ENCODE measurements at regions not wholly inside any gene's neighbourhood (a gene's known extent, or its start where the extent isn't known, plus 50 kb on each side); places are given as distances from the start of the nearest gene placed in this dataset.
"Not testable (repeated sequence)": the region's sequence is repeated elsewhere in the genome, so short reads cannot be mapped to it uniquely, and the experiment has no call there.

GRCh38 chr10:106396192-106396591 is 768.3 kb downstream of the SORCS1 start:
- intact Hi-C loops (cut with DNase I), result no loop called here
- DNase-seq (ENCODE audit: low spot score), result no peak

- intact Hi-C loops (cut with DNase I), result no loop called here
- DNase-seq (ENCODE audit: low spot score), result no peak
These were observed 769.3 kb downstream of the SORCS1 start for GRCh38 chr10:106395041-106395749.

- intact Hi-C loops (cut with DNase I), result no loop called here
- no peak for DNase-seq (ENCODE audit: low spot score)
These were observed 771.7 kb downstream of the SORCS1 start for GRCh38 chr10:106392778-106393177.

GRCh38 chr10:106387063-106387462 is 777.4 kb downstream of the SORCS1 start:
- no peak for DNase-seq (ENCODE audit: low spot score)
- intact Hi-C loops (cut with DNase I), result no loop called here

- intact Hi-C loops (cut with DNase I), result no loop called here
- no peak for DNase-seq (ENCODE audit: low spot score)
These were observed 780.0 kb downstream of the SORCS1 start for GRCh38 chr10:106384496-106384895.

GRCh38 chr10:106380706-106381105 is 783.8 kb downstream of the SORCS1 start:
- intact Hi-C loops (cut with DNase I), result no loop called here
- DNase-seq (ENCODE audit: low spot score), result no peak

- no peak for DNase-seq (ENCODE audit: low spot score)
- intact Hi-C loops (cut with DNase I), result no loop called here
These were observed 786.3 kb downstream of the SORCS1 start for GRCh38 chr10:106378251-106378650.

GRCh38 chr10:106370751-106371150 is 793.8 kb downstream of the SORCS1 start:
- DNase-seq (ENCODE audit: low spot score), result no peak
- intact Hi-C loops (cut with DNase I), result no loop called here

GRCh38 chr10:106360870-106361269 is 803.6 kb downstream of the SORCS1 start:
- intact Hi-C loops (cut with DNase I), result no loop called here
- DNase-seq (ENCODE audit: low spot score), result no peak

- no peak for DNase-seq (ENCODE audit: low spot score)
- intact Hi-C loops (cut with DNase I), result no loop called here
These were observed 809.1 kb downstream of the SORCS1 start for GRCh38 chr10:106355450-106355849.

GRCh38 chr10:106348933-106349332 is 815.6 kb downstream of the SORCS1 start:
- intact Hi-C loops (cut with DNase I), result no loop called here

GRCh38 chr10:106347547-106347946 is 817.0 kb downstream of the SORCS1 start:
- intact Hi-C loops (cut with DNase I), result no loop called here
- no peak for DNase-seq (ENCODE audit: low spot score)

More at GRCh38 chr10:106348933-106349332, 815.6 kb downstream of the SORCS1 start:
- DNase-seq (ENCODE audit: low spot score), result no peak

GRCh38 chr10:106343539-106343938 is 821.0 kb downstream of the SORCS1 start:
- DNase-seq (ENCODE audit: low spot score); intact Hi-C loops (cut with DNase I): not testable (repeated sequence)

GRCh38 chr10:106341356-106341755 is 823.1 kb downstream of the SORCS1 start:
- DNase-seq (ENCODE audit: low spot score), result no peak
- intact Hi-C loops (cut with DNase I), result no loop called here

- intact Hi-C loops (cut with DNase I), result no loop called here
- DNase-seq (ENCODE audit: low spot score), result no peak
These were observed 826.0 kb downstream of the SORCS1 start for GRCh38 chr10:106338486-106338885.

GRCh38 chr10:106336874-106337273 is 827.6 kb downstream of the SORCS1 start:
- no peak for DNase-seq (ENCODE audit: low spot score)
- intact Hi-C loops (cut with DNase I), result no loop called here

GRCh38 chr10:106327747-106328146 is 836.8 kb downstream of the SORCS1 start:
- no peak for DNase-seq (ENCODE audit: low spot score)
- intact Hi-C loops (cut with DNase I), result no loop called here

GRCh38 chr10:106320876-106321275 is 843.6 kb downstream of the SORCS1 start:
- DNase-seq (ENCODE audit: low spot score), result no peak
- intact Hi-C loops (cut with DNase I), result no loop called here

- no peak for DNase-seq (ENCODE audit: low spot score)
- intact Hi-C loops (cut with DNase I), result no loop called here
These were observed 844.4 kb downstream of the SORCS1 start for GRCh38 chr10:106320078-106320477.

GRCh38 chr10:106317554-106317953 is 847.0 kb downstream of the SORCS1 start:
- intact Hi-C loops (cut with DNase I), result no loop called here

GRCh38 chr10:106313041-106313440 is 851.5 kb downstream of the SORCS1 start:
- no peak for DNase-seq (ENCODE audit: low spot score)
- intact Hi-C loops (cut with DNase I), result no loop called here

More at GRCh38 chr10:106317554-106317953, 847.0 kb downstream of the SORCS1 start:
- DNase-seq (ENCODE audit: low spot score), result no peak

GRCh38 chr10:106312087-106312486 is 852.4 kb downstream of the SORCS1 start:
- DNase-seq (ENCODE audit: low spot score), result no peak

More at GRCh38 chr10:106312087-106312486, 852.4 kb downstream of the SORCS1 start:
- intact Hi-C loops (cut with DNase I), result no loop called here
